KG1 (cell line): ENCODE measurements at regions not wholly inside any gene's neighbourhood (a gene's known extent, or its start where the extent isn't known, plus 50 kb on each side); places are given as distances from the start of the nearest gene placed in this dataset.

Source experiments
- DNase-seq: peaks from one replicate; lab custom pipeline; 2025; lab: John Stamatoyannopoulos, UW

DNA sequence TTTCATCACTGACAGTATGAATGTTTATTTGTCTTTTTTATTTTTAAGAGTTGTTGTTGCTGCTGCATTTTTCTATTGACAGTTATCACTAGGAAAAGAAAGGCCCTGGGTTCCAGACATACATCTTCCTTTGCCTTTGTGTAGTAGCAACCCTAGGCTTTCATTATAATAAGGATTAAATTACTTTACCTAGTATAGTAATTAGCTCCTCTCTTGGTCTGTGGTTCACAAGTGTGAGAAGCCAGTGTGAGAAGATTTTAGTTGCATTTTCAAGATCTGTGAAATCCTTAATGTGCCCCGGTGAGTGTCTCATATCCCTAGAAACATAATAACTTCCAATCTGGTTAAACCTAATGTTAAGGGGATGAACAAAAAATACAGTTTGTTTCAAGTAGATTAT is 799.3 kb upstream of the MAP3K7 start:
- DNase-seq = no peak

DNA sequence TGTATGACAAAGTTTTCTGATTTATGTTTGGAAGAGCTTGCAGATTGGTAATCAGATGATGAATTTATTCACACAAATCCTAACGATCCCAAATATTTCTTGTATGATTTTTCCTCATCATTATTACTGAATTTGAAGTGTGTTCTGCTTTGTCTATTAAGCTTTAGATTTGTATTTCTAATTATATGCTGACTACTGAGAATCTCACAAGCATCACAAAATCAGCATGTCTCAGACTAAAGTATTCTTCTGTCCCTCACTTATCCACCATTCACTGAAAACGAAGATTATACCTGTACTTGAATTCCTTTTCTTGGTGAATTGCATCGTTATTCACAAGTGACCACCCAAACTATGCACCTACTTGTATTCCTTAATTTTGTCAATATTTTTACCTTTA is 796.3 kb upstream of the MAP3K7 start:
- no peak for DNase-seq

DNA sequence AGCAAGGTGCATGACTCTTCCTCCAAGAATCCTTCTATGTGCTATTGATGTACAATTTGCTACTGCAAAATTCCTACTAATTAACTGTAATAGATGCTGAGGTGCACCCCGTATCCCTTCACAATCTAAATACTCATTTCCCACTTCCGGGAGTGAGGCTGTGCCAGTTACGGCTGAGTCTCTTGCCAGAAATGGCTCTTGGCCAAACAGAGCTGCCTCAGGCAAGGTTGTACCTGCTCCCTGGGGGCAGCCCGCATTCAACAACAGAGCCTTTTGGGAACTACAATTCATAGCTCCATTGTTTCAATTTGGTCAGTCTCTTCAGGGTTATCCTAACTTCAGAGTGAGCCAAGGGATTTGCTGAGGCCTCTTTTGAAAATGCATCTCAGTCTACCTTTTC is 789.8 kb upstream of the MAP3K7 start:
- no peak for DNase-seq

DNA sequence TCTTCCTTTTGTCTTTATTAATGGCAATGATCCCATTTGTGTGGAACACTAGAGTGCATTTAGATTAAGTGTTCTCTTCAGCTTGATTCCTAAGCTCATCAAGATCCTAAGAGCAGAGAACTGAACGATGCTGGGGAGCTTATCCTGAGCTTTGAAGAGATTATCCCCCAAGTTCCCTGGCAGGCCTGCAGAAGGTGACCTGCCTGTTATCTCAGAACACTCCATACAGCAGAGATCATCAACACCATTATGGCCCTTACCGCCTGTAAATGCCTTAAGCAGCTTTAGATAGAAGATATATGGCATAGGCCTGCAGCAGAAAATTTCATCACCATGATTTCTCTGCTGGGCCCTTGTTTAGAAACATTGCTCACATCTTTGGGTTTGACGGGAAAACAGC is 779.9 kb upstream of the MAP3K7 start:
- DNase-seq = no peak

DNA sequence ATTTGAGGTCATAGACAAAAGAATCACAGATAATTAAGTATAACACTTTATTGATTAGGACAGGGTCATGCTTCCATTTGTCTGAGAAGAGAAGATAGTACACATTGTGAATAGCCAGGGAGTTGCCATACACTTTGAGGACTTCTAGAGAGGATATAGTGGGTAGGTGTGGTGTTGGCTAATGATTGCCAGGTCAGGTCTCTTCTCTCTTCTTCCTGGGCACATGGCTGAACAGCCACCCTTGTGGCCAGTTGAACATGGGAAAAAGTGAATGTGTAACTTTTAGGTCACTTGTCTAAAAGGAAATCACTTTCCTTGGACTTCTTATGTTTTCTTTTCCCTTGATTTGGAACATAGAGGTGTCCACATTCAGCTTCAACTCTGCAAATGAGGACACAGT is 772.1 kb upstream of the MAP3K7 start:
- DNase-seq = no peak

DNA sequence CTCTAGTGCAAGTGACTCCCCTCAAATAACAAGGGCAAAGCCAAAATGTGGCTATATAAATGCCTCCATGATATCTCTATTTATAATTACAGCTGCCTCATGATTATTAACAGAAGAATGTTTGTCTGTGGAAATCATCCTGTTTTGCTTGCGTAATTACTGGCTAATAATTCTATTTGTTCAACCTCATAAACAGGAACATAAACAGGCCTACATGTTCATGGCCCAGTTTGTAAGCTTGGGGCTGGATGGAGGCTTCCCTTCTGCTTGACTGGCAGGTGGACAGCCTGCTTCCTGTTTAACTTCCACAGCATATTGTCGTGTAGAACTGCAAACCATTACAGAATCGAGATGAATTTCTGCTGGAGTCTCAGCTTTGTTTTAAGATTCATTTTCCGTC is 766.0 kb upstream of the MAP3K7 start:
- no peak for DNase-seq

DNA sequence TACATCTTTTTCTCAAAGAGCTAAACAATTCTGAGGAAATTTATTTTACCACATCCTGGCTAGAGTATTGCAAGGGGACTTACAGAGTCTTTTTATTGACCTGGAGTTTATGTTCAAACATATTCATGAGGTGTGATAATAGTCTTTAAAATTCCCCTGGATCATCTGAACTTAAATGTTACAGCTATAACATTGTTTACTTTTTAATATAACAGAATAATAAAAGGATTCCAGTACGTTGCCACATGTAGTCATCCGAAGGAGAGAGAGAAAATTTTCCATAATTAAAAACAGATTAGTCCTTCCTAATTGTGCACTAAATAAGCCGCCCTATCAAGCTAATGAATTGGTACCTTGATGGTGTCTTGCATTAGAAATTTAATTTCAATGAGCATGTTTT is 765.4 kb upstream of the MAP3K7 start:
- DNase-seq = no peak

DNA sequence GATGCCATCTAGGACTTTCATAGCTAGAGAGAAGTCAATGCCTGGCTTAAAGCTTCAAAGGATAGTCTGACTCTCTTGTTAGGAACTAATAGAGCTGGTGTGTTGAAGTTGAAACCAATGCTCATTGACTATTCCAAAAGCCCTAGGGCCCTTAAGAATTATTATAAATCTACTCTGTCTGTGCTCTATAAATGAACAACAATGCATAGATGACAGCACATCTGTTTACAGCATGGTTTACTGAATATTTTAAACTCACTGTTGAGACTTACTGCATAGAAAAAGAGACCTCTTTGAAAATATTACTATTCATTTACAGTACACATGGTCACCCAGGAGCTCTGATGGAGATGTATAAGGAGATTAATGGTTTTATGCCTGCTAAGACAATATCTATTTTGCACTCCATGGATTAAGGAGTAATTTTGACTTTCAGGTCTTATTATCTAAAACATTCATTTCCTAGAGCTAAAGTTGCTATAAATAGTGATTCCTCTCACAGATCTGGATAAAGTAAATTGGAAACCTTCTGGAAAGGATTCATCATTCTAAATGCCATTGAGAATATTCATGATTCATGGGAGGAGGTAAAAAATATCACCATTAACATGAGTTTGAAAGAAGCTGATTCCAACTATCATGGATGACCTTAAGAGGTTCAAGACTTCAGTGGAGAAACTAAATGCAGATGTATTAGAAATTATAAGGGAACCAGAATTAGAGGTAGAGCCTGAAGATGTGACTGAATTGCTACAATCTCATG is 763.5 kb upstream of the MAP3K7 start:
- DNase-seq = no peak

DNA sequence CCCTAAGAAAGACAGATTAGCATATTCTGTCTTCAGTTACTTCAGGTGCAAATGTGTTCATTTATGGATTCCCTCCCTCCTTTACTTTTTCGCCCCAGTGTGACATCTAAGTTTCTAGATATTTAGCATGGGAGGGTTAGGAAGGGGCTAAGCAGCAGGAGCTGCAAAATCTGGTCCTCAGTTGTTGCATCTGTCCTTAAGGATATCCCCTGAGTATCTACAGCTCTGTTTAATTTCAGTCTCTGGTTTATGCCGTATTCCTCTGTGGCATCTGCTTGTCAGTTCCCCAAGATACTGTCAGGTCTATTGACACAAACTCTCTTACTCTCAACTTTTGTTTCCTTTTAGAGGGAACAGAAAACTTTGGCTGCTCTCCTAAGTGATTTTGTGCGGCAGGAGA is 754.6 kb upstream of the MAP3K7 start:
- no peak for DNase-seq

DNA sequence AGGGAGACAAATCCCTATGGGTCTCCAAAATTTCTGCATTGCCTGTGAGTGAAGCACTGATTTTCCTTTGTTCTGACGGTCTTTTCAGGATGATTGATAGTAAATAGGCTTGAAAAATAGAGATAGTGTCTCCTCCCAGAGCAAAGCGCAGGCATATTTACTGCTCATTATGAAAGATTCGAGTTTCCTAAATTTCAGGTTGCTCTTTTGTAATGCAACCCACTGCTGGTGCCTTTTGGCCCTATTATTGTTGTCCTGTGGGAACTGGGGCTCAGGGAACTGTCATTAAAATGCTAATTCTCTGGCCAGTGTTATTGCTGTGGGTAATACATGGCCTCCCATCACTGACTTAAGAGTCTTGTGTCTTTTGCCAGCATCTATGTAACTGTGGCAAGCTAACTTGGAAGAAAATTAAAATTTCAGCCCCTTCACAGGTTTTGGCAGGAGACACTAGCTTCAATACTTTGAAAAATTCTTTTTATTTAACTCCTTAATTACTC is 754.1 kb upstream of the MAP3K7 start:
- no peak for DNase-seq

DNA sequence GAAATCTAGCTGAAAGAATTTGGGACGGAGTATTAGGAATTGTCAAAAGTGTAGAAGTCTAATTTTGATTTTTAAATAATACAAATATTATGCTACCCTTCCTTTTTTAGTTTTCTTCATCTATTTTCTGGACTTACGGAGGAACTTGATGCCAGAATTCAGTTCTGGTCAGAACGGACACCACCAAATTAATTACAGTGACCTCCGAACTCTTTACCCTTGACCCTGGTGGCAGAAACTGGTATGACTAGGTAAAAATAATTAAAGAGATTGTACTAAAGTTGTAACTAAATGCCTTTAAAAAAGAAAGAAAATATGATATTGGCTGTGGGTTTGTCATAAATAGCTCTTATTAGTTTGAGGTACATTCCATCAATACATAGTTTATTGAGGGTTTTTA is 751.1 kb upstream of the MAP3K7 start:
- no peak for DNase-seq

DNA sequence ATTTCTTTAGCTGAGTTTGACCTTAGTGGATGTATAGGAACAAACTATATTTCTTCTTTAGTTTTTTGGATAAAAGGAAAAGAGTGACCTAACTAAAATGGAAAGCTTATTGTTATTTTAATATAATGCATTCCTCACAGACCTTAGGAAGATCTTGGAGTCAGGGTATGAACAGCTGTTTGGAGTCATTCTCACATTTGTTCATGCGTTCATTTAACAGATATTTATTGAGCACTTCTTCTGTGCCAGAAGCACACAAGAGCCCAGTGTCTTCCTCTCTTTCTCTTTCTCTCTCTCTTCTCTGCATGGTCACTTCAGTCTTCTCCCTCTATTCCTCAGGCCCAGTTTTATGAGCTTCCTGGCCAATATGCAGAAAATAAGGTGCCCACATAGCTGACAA is 744.0 kb upstream of the MAP3K7 start:
- DNase-seq = no peak

DNA sequence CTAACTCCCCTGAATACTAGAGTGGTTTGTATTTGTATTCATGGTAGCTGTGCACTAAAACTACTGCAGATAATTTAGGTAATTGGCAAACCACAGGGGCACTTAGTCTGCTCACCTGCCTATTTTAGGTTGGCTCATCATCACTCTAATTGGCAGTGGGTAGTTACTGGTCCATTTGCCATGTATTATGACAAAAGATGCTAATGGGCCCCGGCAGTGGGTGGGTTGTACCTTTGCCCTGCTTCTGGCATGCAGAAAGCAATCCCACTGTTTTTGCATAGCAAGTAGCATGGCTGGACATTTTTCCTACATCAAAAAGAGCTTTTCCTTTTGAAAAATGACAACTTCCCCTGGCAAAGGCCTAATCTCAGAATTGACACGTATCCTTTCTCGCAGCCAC is 741.4 kb upstream of the MAP3K7 start:
- no peak for DNase-seq

DNA sequence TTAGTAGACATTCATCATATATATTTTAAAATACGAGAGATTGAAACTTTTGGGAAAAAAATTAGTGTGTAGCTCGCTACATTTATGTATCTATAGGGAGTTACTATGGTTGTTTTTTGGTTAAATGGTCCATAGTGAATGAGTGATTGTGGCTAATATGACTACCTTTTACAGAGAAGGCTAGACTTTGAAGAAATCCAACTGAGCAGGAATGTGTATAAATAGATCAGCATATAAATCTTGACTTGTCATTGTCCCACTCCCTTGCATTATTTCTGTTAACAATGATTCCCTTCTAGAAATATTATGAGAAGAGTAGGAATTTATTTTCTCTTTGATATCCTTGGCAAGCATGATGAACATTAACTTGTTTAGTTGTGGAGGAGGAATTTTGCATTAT is 737.8 kb upstream of the MAP3K7 start:
- DNase-seq = no peak

DNA sequence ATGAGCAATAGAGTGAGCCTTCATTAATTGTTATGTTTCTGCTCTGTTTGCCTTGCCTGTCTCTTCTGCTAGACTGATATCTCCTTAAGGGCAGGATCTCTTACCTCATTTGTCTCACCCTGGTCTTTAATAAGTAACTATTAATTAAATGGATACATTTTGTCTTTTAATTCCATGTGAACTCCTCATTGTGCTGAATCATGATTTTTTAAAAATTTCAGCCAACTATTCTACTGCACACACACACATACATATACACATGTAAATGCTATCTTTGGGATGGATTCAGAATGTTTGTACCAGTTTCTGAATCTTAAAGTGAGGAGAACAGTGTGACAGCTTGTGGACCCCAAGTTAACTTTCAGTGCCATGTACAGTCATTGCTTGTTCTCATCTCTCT is 731.1 kb upstream of the MAP3K7 start:
- no peak for DNase-seq

DNA sequence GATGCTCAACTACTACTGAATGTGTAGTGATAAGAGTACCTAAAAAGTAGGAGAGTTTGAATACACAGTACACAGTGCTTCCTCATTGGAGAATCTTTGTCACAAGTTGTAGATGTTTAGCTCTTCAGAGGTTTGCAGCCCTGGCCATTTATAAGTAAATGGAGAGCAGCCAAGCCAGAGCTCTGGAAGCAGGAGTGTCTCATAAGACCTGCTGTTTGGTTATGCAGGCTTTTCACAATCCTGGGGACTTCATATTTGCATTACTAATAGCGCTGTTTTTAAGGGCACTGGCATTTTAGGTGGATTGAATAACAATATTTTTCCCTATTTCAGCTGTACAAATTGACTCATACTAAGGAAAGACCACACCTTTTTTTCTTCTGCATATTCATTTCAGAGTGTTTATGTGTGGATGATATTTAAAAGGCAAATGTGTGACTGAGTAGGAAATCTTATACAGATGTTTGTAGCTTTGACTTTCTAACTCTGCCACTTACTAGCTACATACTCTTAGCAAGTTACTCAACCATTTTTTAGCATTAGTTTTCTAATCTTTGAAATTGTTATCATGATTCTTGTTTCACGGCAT is 730.5 kb upstream of the MAP3K7 start:
- DNase-seq = no peak

DNA sequence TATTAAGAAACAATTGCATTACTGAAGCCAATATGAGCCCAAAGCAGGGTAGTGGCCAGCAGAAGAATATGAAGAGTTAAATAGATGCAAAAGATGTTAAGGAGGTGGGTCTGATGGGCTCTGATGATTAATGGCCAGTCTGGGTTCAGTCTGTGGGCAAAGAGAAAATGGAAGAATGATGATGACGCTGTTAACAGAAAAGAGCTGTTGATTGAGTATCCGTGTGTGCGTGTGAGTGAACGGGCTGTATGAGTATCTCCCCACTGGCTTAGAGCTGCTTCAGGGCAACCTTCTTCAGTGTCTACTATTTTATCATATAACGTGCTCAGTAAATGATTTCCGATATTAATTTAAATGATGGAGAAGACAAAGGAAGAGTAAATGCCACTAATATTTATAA is 723.3 kb upstream of the MAP3K7 start:
- DNase-seq = no peak

DNA sequence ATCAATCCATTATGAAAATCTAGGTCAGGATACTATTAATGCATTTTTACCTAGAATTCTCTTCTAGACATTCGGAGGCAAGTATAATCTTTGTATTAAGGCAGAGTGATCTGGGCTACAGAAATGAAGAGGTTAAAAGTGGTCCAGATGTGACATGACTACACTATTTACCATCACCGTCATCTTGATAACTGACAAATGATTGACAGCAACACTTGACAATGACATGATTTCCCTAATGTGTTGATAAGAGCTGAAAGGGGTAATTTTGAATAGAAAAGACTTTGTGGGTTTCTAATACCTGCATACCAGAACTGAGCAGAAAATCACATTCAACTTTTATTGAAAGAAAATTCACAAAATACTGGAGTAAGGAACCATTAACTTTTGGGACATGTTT is 718.9 kb upstream of the MAP3K7 start:
- DNase-seq = no peak

DNA sequence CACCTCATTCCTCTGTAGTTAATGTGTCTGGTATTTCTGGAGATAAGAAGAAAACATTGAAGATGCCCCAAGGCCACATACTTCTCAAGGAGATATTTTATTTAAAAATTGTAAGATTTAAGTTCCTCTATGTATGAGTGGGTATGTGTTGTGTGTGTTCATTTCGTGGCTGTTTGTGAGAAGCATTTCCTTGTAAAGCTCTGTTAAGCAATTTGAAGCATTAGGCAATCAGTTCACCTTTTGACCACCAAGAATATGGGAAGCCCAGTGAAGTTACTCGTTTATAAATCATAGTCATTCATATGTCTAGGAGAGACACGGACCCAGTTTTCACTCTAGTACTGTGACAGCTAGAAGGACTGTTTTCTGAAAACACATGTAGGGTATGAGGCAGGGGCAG is 717.6 kb upstream of the MAP3K7 start:
- no peak for DNase-seq

DNA sequence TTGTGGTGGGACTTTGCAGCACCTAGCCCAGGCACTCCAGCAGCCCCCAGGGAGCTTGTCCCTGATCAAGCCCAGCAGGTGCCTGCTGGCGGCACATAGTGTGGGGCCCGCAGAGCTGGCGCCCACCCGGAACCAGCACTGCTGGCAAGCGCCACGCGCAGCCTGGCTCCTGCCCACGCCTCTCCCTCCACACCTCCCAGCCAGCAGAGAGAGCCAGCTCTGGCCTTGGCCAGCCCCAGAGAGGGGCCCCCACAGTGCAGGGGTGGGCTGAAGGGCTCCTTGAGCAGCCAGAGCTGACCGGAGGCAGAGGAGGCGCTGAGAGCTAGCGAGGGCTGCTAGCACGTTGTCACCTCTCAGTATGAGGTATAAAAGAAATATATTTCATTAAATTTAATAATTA is 716.5 kb upstream of the MAP3K7 start:
- DNase-seq = no peak

DNA sequence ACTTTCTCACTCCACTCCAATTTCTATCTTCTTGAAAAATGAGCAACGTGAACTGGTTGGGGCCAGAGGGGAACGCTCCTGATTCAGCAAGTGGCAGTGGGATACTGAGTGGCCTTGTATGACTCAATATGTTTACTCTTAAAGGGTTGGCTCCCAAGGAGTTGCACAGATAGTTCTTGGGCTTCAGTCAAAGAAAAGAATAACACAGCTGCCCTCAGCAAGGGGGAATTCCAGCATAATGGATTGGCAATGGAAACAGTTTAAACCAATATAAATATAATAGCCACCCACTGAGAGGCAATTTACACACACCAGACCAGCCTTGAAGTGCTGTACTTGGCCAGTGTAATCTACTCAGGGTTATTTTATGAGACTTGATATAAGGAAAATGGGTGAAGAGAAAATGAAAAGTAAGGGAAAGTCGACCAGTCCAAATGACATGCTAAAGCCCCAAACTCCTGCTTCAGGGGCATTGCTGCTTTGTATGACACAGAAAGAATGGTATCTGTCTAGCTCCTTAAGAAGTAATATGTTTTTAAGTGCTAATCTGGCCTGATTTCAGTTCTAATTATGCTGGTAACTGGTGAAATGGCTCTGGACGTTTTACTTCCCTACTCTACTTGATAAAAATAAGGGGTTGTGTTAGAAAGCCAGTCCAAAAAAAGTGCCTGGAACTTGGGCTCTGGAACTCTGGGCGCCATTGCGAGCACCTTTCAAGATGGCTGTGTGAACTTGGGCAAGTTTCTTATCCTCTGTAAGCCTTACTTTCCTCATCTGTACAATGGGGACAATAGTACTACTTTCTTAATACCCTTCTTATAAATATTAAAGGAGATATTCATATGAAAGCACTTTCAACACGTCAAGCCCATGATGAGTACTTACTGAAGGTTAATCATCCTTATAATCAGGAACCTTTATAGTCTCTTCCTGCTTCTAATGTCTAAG is 712.9 kb upstream of the MAP3K7 start:
- DNase-seq = no peak

DNA sequence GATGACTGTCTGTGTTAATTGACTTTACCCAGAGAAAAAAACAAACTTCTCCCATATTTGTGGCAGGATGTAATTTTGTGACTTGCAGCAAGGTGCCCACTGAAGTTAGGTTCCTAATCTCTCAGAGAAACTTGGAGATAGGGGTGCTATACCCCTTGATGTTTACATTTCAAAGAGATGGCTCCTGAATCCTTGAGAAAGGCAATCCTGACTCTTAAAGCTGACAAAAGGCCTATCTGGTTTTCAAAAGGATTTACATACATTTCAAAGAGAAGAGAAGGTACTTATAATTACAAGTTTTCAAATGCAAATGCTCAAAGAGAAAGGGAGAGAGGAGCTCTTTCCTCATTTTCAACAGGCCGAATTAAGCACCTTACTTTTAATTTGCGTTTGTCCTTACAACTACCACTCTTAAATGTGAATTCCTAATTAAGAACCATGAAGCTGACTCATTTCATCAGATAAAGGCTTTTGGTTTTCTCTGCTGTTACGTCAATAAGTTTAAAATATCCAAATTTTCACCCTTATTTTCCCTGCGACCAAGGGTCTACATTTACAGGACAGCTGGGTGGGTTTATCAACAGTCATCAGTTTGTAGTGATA is 711.8 kb upstream of the MAP3K7 start:
- no peak for DNase-seq

DNA sequence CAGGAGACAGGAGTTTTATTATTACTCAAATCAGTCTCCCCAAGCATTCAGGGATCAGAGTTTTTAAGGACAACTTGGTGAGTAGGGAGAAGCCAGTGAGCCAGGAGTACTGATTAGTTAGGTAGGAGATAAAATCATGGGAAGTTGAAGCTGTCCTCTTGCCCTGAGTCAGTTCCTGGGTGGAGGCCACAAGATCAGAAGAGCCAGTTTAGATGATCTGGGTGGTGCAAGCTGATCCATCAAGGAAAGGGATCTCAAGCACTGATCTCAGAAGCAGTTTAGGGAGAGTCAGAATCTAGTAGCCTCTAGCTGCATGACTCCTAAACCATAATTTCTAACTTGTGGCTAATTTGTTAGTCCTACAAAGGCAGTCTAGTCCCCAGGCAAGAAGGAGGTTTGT is 706.5 kb upstream of the MAP3K7 start:
- no peak for DNase-seq
